ENCODE measurements at regions not wholly inside any gene's neighbourhood (a gene's known extent, or its start where the extent isn't known, plus 50 kb on each side); places are given as distances from the start of the nearest gene placed in this dataset.

GRCh38 chr4:177237291-177237690, 72.4 kb upstream of the NEIL3 start:
- no peak for TF ChIP-seq POLR2A (IDR thresholded peaks at IDR 0.05)
- TF ChIP-seq CTCF (IDR thresholded peaks at IDR 0.05) = no peak
- TF ChIP-seq POLR2AphosphoS5 (IDR thresholded peaks at IDR 0.05) = no peak
